Natural killer cell (primary cell): ENCODE measurements at regions not wholly inside any gene's neighbourhood (a gene's known extent, or its start where the extent isn't known, plus 50 kb on each side); places are given as distances from the start of the nearest gene placed in this dataset.

Experiments used
- ATAC-seq, 3 donors: fragments of 150-1000 bp in 2 of 3; fragments of 200-7000 bp in 1 of 3; cut with Tn5 transposase; 1 replicate in 1 of 3; 2 replicates in 2 of 3; pipeline ENCODE4 v1.10.0; 2021; ENCODE audit warnings: mild to moderate bottlenecking in 2 of 3, moderate library complexity in 2 of 3
- DNase-seq, 2 donors: peaks; one replicate each; pipeline versions ENCODE4 v3.0.0 to v3.0.0-alpha.2; 2013 to 2021; ENCODE audit warnings: mixed read lengths in 1 of 2
- H3K27ac ChIP-seq: one replicate; pipeline ENCODE4 v1.5.1; 2013; ENCODE audit warnings: mild to moderate bottlenecking, low read length
- H3K27me3 ChIP-seq: one replicate; pipeline ENCODE4 v1.6.1; 2013; ENCODE audit warnings: low read length; ENCODE audit not compliant: control insufficient read depth, insufficient read depth
- H3K36me3 ChIP-seq: one replicate; pipeline ENCODE4 v1.6.1; 2013; ENCODE audit warnings: low read length; ENCODE audit not compliant: control insufficient read depth, insufficient read depth
- H3K4me1 ChIP-seq: one replicate; pipeline ENCODE4 v1.6.1; 2013; ENCODE audit warnings: low read length; ENCODE audit not compliant: control insufficient read depth, insufficient read depth
- H3K4me3 ChIP-seq: one replicate; pipeline ENCODE4 v1.5.1; 2013; ENCODE audit warnings: low read length
- H3K9me3 ChIP-seq: one replicate; pipeline ENCODE4 v1.6.1; 2013; ENCODE audit warnings: low read length; ENCODE audit not compliant: control insufficient read depth, insufficient read depth
- H3K27ac Mint-ChIP-seq, 2 donors: one replicate each; pipeline ENCODE4 v1.8.0; 2022; ENCODE audit warnings: mild to moderate bottlenecking in 2 of 2, mixed read lengths in 2 of 2, moderate library complexity in 1 of 2
- H3K27me3 Mint-ChIP-seq, 2 donors: one replicate each; pipeline ENCODE4 v1.8.0; 2022; ENCODE audit warnings: low read depth in 2 of 2, mixed read lengths in 2 of 2
- H3K36me3 Mint-ChIP-seq: one replicate; pipeline ENCODE4 v1.8.0; 2022; ENCODE audit warnings: mixed read lengths
- H3K4me1 Mint-ChIP-seq, 2 donors: one replicate each; pipeline ENCODE4 v1.8.0; 2022; ENCODE audit warnings: mixed read lengths in 2 of 2
- H3K4me3 Mint-ChIP-seq: one replicate; pipeline ENCODE4 v1.8.0; 2022; ENCODE audit warnings: mild to moderate bottlenecking, moderate library complexity, mixed read lengths
- H3K9me3 Mint-ChIP-seq, 2 donors: one replicate each; pipeline ENCODE4 v1.8.0; 2022; ENCODE audit warnings: mixed read lengths in 2 of 2
- CTCF ChIP-seq: fragments of 200-600 bp; IDR thresholded peaks from one replicate; pipeline ENCODE4 v1.8.0; 2022; ENCODE audit warnings: antibody characterized with exemption
- WGBS: methylation state at CpG from one replicate; pipeline ENCODE4 v1.1.7; 2013; ENCODE audit warnings: missing lambda C conversion rate; ENCODE audit not compliant: insufficient coverage; 5-methylcytosine and 5-hydroxymethylcytosine counted together
- intact Hi-C: fragments of 100-400 bp; cut with micrococcal nuclease; formaldehyde crosslinking; loops from one replicate; pipeline ENCODE4 v1.14.2; 2022

- Histone ChIP-seq H3K9me3 (no peaks in the 10 kb centered on the region), H3K4me3 (no peak overlapping the region), H3K4me1 (peaks cover 2% of the 10 kb centered on the region), H3K27ac (peak overlapping the region; percentile 24), H3K27me3 (no peaks in the 10 kb centered on the region), H3K36me3 (no peaks in the 10 kb centered on the region)
- TF ChIP-seq CTCF: no peak
- Mint-ChIP-seq H3K27ac (peak overlapping the region in 1 of 2 donors; percentile 42), H3K9me3 (no peaks in the 10 kb centered on the region), H3K36me3 (no peaks in the 10 kb centered on the region), H3K4me1 (peaks cover 14 to 16% of the 10 kb centered on the region in 2 donors), H3K27me3 (no peaks in the 10 kb centered on the region), H3K4me3 (peak overlapping the region; percentile 47)
- 42% methylated on average over 2 of the region's 6 CpGs for WGBS
- peak in 1 of 2 donors; percentile 4 for DNase-seq
- intact Hi-C loops: no loop called here
- ATAC-seq: peak; percentile 73 to 85 (median 81)
These were observed 108.4 kb upstream of the ZC3H12C start for GRCh38 chr11:109984634-109985289.

- H3K4me3 Mint-ChIP-seq: no peak overlapping the region
- H3K27ac ChIP-seq: no peak overlapping the region
- ATAC-seq (no peak), DNase-seq (no peak)
- no peaks in the 10 kb centered on the region for H3K36me3 ChIP-seq
- WGBS: no CpG with 5 or more reads among the region's 1 CpG
- H3K4me3 ChIP-seq: no peak overlapping the region
- peaks cover 2% of the 10 kb centered on the region for H3K4me1 ChIP-seq
- no peaks in the 10 kb centered on the region for H3K9me3 ChIP-seq
- no peak for TF ChIP-seq CTCF
- no peak overlapping the region for H3K27ac Mint-ChIP-seq
- peaks cover 14 to 16% of the 10 kb centered on the region in 2 donors for H3K4me1 Mint-ChIP-seq
- intact Hi-C loops: no loop called here
- no peaks in the 10 kb centered on the region for H3K9me3 Mint-ChIP-seq
- H3K36me3 Mint-ChIP-seq: no peaks in the 10 kb centered on the region
- no peaks in the 10 kb centered on the region for H3K27me3 ChIP-seq
- H3K27me3 Mint-ChIP-seq: no peaks in the 10 kb centered on the region
These were observed 106.7 kb upstream of the ZC3H12C start for GRCh38 chr11:109986488-109986887.

DNA sequence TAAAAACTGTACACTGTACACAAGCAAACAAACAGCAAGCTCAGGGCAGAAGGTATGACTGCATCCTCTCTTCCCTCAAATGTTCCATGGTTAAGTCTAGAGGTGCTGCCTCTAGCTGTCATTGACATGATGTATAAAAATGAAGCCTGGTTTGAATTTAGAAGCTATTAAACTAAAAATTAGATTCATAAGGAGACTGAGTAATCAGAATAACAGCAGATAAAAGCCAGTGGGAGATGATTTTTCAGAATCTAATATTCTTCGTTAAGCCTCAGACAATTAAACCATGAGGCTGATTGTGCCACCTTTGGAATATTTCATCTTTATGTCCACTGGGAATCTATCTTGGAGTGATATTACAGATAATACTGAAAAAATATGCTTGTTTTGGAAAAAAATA is 101.4 kb upstream of the ZC3H12C start:
- no peaks in the 10 kb centered on the region for H3K9me3 ChIP-seq
- no peak overlapping the region for H3K27ac ChIP-seq
- H3K4me1 Mint-ChIP-seq: no peaks in the 10 kb centered on the region
- intact Hi-C loops: no loop called here
- ATAC-seq (peak in 1 of 3 donors; percentile 21), DNase-seq (no peak)
- no peaks in the 10 kb centered on the region for H3K27me3 Mint-ChIP-seq
- no peaks in the 10 kb centered on the region for H3K27me3 ChIP-seq
- H3K4me3 ChIP-seq: no peak overlapping the region
- H3K4me3 Mint-ChIP-seq: no peak overlapping the region
- no peaks in the 10 kb centered on the region for H3K9me3 Mint-ChIP-seq
- H3K36me3 Mint-ChIP-seq: no peaks in the 10 kb centered on the region
- H3K27ac Mint-ChIP-seq: no peak overlapping the region
- WGBS: 100% methylated on average over 1 of the region's 1 CpG
- H3K4me1 ChIP-seq: no peaks in the 10 kb centered on the region
- no peak for TF ChIP-seq CTCF
- H3K36me3 ChIP-seq: no peaks in the 10 kb centered on the region

DNA sequence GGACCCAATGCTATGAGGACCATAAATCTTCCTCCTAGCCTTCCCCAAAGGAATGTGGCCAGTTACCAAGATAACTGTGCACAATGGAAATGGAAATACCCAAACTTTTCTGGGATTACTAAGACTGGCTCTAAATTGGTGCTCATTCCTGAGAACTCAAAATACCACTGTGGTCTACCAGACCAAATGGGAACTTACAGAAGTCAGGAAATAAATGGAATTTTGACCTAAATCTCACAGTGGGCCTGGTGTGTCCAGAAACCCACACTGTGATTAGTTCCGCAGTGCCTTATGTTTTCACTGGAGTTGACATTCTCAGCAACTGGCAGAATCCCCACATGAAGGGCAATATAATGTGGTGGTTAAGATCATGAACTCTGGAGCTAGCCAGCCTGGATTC is 99.4 kb upstream of the ZC3H12C start:
- Mint-ChIP-seq H3K36me3 (no peaks in the 10 kb centered on the region), H3K27me3 (no peaks in the 10 kb centered on the region), H3K4me1 (no peaks in the 10 kb centered on the region), H3K4me3 (no peak overlapping the region), H3K27ac (no peak overlapping the region), H3K9me3 (no peaks in the 10 kb centered on the region)
- Histone ChIP-seq H3K9me3 (no peaks in the 10 kb centered on the region), H3K27ac (no peak overlapping the region), H3K36me3 (no peaks in the 10 kb centered on the region), H3K27me3 (no peaks in the 10 kb centered on the region), H3K4me1 (no peaks in the 10 kb centered on the region), H3K4me3 (no peak overlapping the region)
- no peak for TF ChIP-seq CTCF
- DNase-seq: no peak
- WGBS: 100% methylated on average over 1 of the region's 1 CpG
- ATAC-seq: no peak
- intact Hi-C loops: no loop called here
